Aorta (tissue), 5 donors: ENCODE measurements at regions not wholly inside any gene's neighbourhood (a gene's known extent, or its start where the extent isn't known, plus 50 kb on each side); places are given as distances from the start of the nearest gene placed in this dataset.

Experiments
- ATAC-seq: fragments of 200-7000 bp; cut with Tn5 transposase; one replicate; pipeline ENCODE4 v1.9.1; 2022; ENCODE audit warnings: moderate library complexity; ENCODE audit not compliant: low FRiP score
- DNase-seq, 2 donors: peaks; one replicate each; pipeline ENCODE4 v3.0.0-alpha.2; 2020
- H3K27ac ChIP-seq, 2 donors: one replicate each; pipeline ENCODE4 v1.5.1; 2013; ENCODE audit warnings: low read length in 2 of 2, mild to moderate bottlenecking in 2 of 2, moderate library complexity in 2 of 2, control low read depth in 1 of 2, inconsistent platforms in 1 of 2, low read depth in 1 of 2
- H3K27me3 ChIP-seq, 2 donors: one replicate each; pipeline ENCODE4 v1.6.1; 2013; ENCODE audit warnings: control low read depth in 1 of 2, low read length in 1 of 2, mild to moderate bottlenecking in 1 of 2, moderate library complexity in 1 of 2; ENCODE audit not compliant: insufficient read depth in 2 of 2, control insufficient read depth in 1 of 2
- H3K36me3 ChIP-seq, 2 donors: one replicate each; pipeline ENCODE4 v1.6.1; 2013; ENCODE audit warnings: control low read depth in 1 of 2, low read length in 1 of 2, mild to moderate bottlenecking in 1 of 2; ENCODE audit not compliant: insufficient read depth in 2 of 2, control insufficient read depth in 1 of 2
- H3K4me1 ChIP-seq, 2 donors: one replicate each; pipeline ENCODE4 v1.6.1; 2013; ENCODE audit warnings: low read length in 2 of 2, control low read depth in 1 of 2, mild to moderate bottlenecking in 1 of 2, moderate library complexity in 1 of 2; ENCODE audit not compliant: insufficient read depth in 2 of 2, control insufficient read depth in 1 of 2
- H3K4me3 ChIP-seq, 2 donors: one replicate each; pipeline ENCODE4 v1.5.1; 2013; ENCODE audit warnings: low read length in 2 of 2, control low read depth in 1 of 2, mild to moderate bottlenecking in 1 of 2
- H3K9me3 ChIP-seq: one replicate; pipeline ENCODE4 v1.6.1; 2013; ENCODE audit warnings: mild to moderate bottlenecking, low read length; ENCODE audit not compliant: control insufficient read depth
- WGBS, 2 donors: extraction: QIAGEN DNeasy Blood & Tissue Kit; methylation state at CpG; one replicate each; pipeline ENCODE4 v1.1.7; 2013; 5-methylcytosine and 5-hydroxymethylcytosine counted together
- intact Hi-C, 2 donors: fragments of 100-400 bp; cut with DNase I; formaldehyde crosslinking; loops; one replicate each; pipeline versions ENCODE4 v1.14.2 to v1.15.0; 2022
- donor health status: healthy with polysubstance abuse.
- donor health status: Bipolar disorder and iron deficiency.
- donor health status: DM: no; HTN: no; CAD: no.
- donor health status: DM: no; HTN: no; CAD: no.
- donor health status: DM: yes; HTN: yes; CAD: no.

DNA sequence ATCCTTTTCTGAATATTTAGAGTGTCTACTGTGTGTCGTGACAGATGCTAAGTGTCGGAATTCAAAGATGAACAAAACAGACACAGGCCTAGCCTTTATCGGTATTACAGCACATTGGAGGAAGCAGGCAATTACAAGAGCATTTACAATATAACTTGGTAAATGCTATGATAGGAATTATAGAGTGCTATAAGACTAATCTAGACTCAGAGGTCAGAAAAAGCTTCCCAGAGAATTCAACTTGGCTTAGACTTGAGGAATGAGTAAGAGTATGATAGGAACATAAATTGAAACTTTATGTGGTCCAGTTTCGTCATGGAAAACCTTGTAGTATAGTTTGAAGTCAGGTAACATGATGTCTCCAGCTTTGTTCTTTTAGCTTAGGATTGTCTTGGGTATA, 395.7 kb upstream of the FAT3 start:
- ATAC-seq (no peak), DNase-seq (no peak)
- no peaks in the 10 kb centered on the region for H3K4me1 ChIP-seq
- intact Hi-C loops: no loop called here
- WGBS, 2 donors: 90 to 94% methylated on average over 4 of the region's 4 CpGs
- no peaks in the 10 kb centered on the region for H3K9me3 ChIP-seq
- no peaks in the 10 kb centered on the region for H3K36me3 ChIP-seq
- no peak overlapping the region for H3K4me3 ChIP-seq
- H3K27ac ChIP-seq: no peak overlapping the region
- H3K27me3 ChIP-seq: no peaks in the 10 kb centered on the region

DNA sequence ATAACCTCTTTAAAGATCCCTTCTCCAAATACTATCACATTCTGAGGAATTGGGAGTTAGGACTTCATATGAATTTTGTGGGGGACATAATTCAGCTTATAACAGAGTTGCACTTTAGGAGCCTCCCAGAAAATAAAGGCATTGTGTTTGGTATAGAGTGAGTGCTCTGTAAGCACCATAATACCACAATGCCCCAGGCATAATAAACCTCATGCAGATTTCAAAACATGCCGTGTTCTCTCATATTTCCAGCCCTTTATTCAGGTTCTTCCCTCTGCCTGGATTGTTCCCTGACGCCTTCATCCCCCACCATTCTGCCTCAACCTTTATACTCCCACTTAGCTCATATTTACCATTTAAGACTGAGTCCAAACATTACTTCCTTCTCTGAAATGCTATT, 398.8 kb upstream of the FAT3 start:
- Histone ChIP-seq H3K9me3 (no peaks in the 10 kb centered on the region), H3K27me3 (no peaks in the 10 kb centered on the region), H3K4me3 (no peak overlapping the region), H3K4me1 (no peaks in the 10 kb centered on the region), H3K27ac (no peak overlapping the region), H3K36me3 (no peaks in the 10 kb centered on the region)
- DNase-seq (no peak), ATAC-seq (no peak)
- intact Hi-C loops: no loop called here
- 85 to 86% methylated on average over 2 of the region's 2 CpGs for WGBS, 2 donors

DNA sequence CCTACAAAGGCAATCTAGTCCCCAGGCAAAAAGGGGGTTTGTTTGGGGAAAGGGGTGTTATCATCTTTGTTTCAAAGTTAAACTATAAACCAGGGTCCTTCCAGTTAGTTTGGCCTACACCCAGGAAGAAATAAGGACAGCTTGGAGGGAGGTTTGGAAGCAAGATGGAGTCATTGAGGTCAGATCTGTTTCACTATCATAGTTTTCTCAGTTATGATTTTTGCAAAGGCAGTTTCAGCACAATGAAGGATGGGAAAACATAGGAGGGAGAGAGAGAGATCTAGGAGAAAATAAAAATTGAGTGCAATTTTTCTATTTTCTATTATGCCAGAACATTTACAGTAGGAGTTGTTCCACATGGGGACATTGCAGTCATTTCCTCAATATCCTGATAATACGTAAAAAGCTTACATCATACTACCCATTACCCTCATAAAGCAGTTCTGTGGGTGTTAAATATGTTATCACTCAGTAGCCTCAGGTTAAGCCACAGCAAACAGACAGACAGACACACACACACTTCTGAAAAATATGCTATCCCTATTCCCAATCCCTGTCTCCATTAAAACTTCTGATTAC, 401.3 kb upstream of the FAT3 start:
- 79 to 84% methylated on average over 1 of the region's 1 CpG for WGBS, 2 donors
- H3K9me3 ChIP-seq: no peaks in the 10 kb centered on the region
- H3K27ac ChIP-seq: no peak overlapping the region
- no peaks in the 10 kb centered on the region for H3K36me3 ChIP-seq
- no peak for ATAC-seq
- H3K27me3 ChIP-seq: no peaks in the 10 kb centered on the region
- intact Hi-C loops: no loop called here
- no peak for DNase-seq
- H3K4me3 ChIP-seq: no peak overlapping the region
- no peaks in the 10 kb centered on the region for H3K4me1 ChIP-seq

DNA sequence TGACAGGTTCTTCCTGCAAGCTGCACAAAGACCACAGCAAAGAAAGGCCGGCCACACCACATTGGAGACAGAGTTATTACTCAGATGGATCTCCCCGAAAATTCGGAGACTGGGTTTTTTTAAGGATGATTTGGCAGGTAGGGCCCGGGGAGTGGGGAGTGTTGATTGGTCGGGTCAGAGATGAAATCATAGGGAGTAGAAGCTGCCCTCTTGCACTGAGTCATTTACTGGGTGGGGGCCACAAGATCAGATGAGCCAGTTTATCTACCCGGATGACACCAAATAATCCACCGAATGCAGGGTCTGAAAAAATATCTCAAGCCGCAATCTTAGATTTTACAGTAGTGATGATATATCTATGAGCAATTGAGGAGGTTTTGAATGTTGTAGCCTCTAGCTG, 401.8 kb upstream of the FAT3 start:
- ATAC-seq (no peak), DNase-seq (no peak)
- Histone ChIP-seq H3K27ac (no peak overlapping the region), H3K27me3 (no peaks in the 10 kb centered on the region), H3K36me3 (no peaks in the 10 kb centered on the region), H3K4me3 (no peak overlapping the region), H3K4me1 (no peaks in the 10 kb centered on the region), H3K9me3 (no peaks in the 10 kb centered on the region)
- intact Hi-C loops: no loop called here
- 91 to 96% methylated on average over 8 of the region's 8 CpGs for WGBS, 2 donors

GRCh38 chr11:91820709-91821108, 403.9 kb upstream of the FAT3 start:
- H3K36me3 ChIP-seq: no peaks in the 10 kb centered on the region
- no peak overlapping the region for H3K4me3 ChIP-seq
- no peaks in the 10 kb centered on the region for H3K27me3 ChIP-seq
- H3K4me1 ChIP-seq: no peaks in the 10 kb centered on the region
- WGBS, 2 donors: 91 to 93% methylated on average over 3 of the region's 3 CpGs
- no peak for DNase-seq
- intact Hi-C loops: no loop called here
- no peaks in the 10 kb centered on the region for H3K9me3 ChIP-seq
- ATAC-seq: no peak
- no peak overlapping the region for H3K27ac ChIP-seq

DNA sequence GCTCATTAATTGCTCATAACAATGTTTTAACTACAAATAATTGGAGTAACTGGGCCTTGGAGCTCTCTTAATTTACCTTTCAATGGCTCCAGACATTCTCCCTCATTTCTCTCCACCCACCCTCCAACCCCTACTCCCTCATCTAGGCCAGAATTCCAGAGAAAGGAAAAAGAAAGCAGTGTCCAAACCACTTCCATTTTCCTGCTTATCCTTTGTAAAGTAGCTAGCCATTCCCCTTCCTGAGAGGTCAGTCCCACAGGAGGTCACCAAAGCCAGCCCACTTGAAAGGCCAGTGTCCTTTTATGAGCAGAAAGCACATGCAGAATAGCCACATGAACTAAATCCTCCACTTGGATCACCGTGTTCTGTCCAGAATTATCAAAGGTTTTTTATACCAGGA, 404.8 kb upstream of the FAT3 start:
- ATAC-seq (no peak), DNase-seq (no peak)
- no peak overlapping the region for H3K27ac ChIP-seq
- 90 to 100% methylated on average over 1 of the region's 1 CpG for WGBS, 2 donors
- intact Hi-C loops: no loop called here
- no peaks in the 10 kb centered on the region for H3K27me3 ChIP-seq
- H3K36me3 ChIP-seq: no peaks in the 10 kb centered on the region
- H3K9me3 ChIP-seq: no peaks in the 10 kb centered on the region
- H3K4me1 ChIP-seq: no peaks in the 10 kb centered on the region
- H3K4me3 ChIP-seq: no peak overlapping the region

DNA sequence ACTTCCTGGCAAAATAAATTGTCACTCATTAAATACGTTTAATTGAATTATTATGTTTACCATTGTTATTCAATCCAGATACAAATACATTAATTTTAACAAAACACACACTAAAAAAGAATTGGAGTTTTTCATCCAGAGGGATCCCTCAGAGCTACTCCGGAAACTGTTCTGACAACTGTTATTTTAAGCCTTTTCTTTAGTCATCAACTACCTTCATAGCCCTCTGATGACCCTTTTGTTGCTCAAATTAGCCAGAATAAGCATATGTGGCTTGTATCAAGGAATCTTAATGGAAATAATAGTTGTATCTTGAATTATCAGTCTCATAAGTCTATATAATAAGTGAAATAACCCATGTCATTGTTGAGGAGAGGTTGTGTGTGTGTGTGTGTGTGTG, 405.4 kb upstream of the FAT3 start:
- H3K9me3 ChIP-seq: no peaks in the 10 kb centered on the region
- no peak overlapping the region for H3K27ac ChIP-seq
- H3K27me3 ChIP-seq: no peaks in the 10 kb centered on the region
- H3K4me3 ChIP-seq: no peak overlapping the region
- WGBS, 2 donors: 76 to 81% methylated on average over 2 of the region's 2 CpGs
- DNase-seq (no peak), ATAC-seq (no peak)
- no peaks in the 10 kb centered on the region for H3K36me3 ChIP-seq
- intact Hi-C loops: no loop called here
- no peaks in the 10 kb centered on the region for H3K4me1 ChIP-seq

GRCh38 chr11:91817996-91818395, 406.6 kb upstream of the FAT3 start:
- ATAC-seq (no peak), DNase-seq (no peak)
- no peaks in the 10 kb centered on the region for H3K27me3 ChIP-seq
- no peaks in the 10 kb centered on the region for H3K4me1 ChIP-seq
- no peak overlapping the region for H3K27ac ChIP-seq
- WGBS, 2 donors: 83 to 84% methylated on average over 4 of the region's 4 CpGs
- no peak overlapping the region for H3K4me3 ChIP-seq
- H3K9me3 ChIP-seq: no peaks in the 10 kb centered on the region
- intact Hi-C loops: no loop called here
- H3K36me3 ChIP-seq: no peaks in the 10 kb centered on the region

DNA sequence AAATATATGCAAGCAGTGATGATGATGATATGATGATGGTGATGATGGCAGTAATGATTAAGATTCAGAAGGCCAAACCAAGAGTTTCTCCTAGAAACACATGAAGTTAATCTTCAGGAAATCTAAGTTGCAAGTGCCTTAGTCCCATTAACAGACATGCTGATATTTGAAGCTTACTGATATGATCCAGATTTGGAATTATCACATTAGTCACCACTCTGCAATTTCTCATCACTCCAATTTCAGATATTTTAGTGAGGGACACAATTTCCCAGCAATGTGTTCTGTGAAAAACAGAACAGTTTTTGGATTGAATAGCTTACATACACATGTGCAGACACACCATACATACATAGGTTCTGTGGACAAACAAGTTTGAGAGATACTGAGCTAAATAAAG, 411.4 kb upstream of the FAT3 start:
- intact Hi-C loops: no loop called here
- Histone ChIP-seq H3K27ac (no peak overlapping the region), H3K36me3 (no peaks in the 10 kb centered on the region), H3K4me3 (no peak overlapping the region), H3K4me1 (no peaks in the 10 kb centered on the region), H3K27me3 (peaks cover 0 to 2% of the 10 kb centered on the region in 2 donors), H3K9me3 (no peaks in the 10 kb centered on the region)
- DNase-seq (no peak), ATAC-seq (no peak)
